ENCODE measurements at regions not wholly inside any gene's neighbourhood (a gene's known extent, or its start where the extent isn't known, plus 50 kb on each side); places are given as distances from the start of the nearest gene placed in this dataset.

DNA sequence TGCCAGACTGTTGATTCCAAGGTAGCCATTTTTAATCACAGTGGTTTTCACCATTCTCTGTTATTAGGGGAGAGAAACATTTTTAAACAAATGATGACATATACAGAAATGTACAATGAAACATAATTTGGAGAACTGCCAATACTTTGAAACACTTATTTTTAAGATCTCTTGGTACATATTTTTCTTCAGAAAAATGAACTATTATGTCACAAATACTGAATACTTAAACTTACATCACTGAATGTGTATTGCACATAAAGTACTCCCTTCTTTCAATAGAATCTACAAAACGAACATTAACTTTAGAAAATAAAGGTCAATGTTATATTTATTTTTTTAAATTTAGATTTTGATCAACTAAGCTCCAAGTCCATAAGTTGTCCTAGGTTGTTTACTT lies 71.7 kb upstream of the CPNE8 start:
- DNase-seq (ENCODE audit: low read depth, low spot score) (no peak), ATAC-seq (no peak)
- Histone ChIP-seq H3K36me3 (ENCODE audit: control insufficient read depth in 1 of 2, insufficient read depth in 2 of 2, low read length in 2 of 2) (no peaks in the 10 kb centered on the region), H3K27ac (ENCODE audit: low read depth, low read length) (no peak overlapping the region), H3K27me3 (ENCODE audit: insufficient read depth, low read length) (no peaks in the 10 kb centered on the region), H3K4me3 (replicated peaks in 1 of 2; ENCODE audit: low read depth in 1 of 2, low read length in 2 of 2) (no peak overlapping the region), H3K9me3 (ENCODE audit: control insufficient read depth in 1 of 2, insufficient read depth in 1 of 2, low read depth in 1 of 2, low read length in 2 of 2) (no peaks in the 10 kb centered on the region), H4K20me1 (ENCODE audit: insufficient read depth) (no peaks in the 10 kb centered on the region), H3K79me2 (ENCODE audit: insufficient read depth, low read length) (no peaks in the 10 kb centered on the region), H3K9me2 (ENCODE audit: insufficient read depth) (no peaks in the 10 kb centered on the region), H3K4me2 (ENCODE audit: low read length) (no peak overlapping the region), H3K9ac (ENCODE audit: low read length) (no peak overlapping the region), H3K4me1 (ENCODE audit: control insufficient read depth in 1 of 2, insufficient read depth in 2 of 2, low read length in 2 of 2) (no peaks in the 10 kb centered on the region), H2AFZ (ENCODE audit: low read depth, low read length, poor library complexity, severe bottlenecking) (no peak overlapping the region)
- ChIA-PET POLR2A (no interaction called here), CTCF (no interaction called here), RAD21 (ENCODE audit: low non-redundant PET in 1 of 2, low total read pairs in 2 of 2, uncharacterized antibody in 2 of 2, unreplicated experiment in 2 of 2) (no interaction called here)
- intact Hi-C loops (cut with micrococcal nuclease) = loop anchor here (10.0 kb wide), 1 partner anchor 48 kb away; no protein-coding TSS in a partner anchor
- no TSS peak for BruUV-seq (replicated peaks)
- TF ChIP-seq FOSL1 (IDR thresholded peaks at IDR 0.05; ENCODE audit: low read depth) (no peak), EGR1 (IDR thresholded peaks at IDR 0.05; ENCODE audit: low read depth) (no peak), CBX3 (IDR thresholded peaks at IDR 0.05; ENCODE audit: low read depth) (no peak), ELF1 (IDR thresholded peaks at IDR 0.05; ENCODE audit: borderline replicate concordance, low read depth) (no peak), TCF7L2 (IDR thresholded peaks at IDR 0.05; ENCODE audit: borderline replicate concordance, extremely low read depth, insufficient read depth, insufficient read length) (no peak), YY1 (IDR thresholded peaks at IDR 0.05; ENCODE audit: extremely low read depth, insufficient replicate concordance, low read depth, low read length) (no peak), ZNF274 (IDR thresholded peaks at IDR 0.05; ENCODE audit: low read depth, low read length) (no peak), CEBPB (IDR thresholded peaks at IDR 0.05; ENCODE audit: low read depth) (no peak), POLR2AphosphoS5 (IDR thresholded peaks at IDR 0.05; ENCODE audit: low read depth, low read length) (no peak), RAD21 (IDR thresholded peaks at IDR 0.05; ENCODE audit: low read depth) (no peak), EZH2phosphoT487 (IDR thresholded peaks at IDR 0.05; ENCODE audit: borderline replicate concordance) (no peak), EZH2 (IDR thresholded peaks at IDR 0.05) (no peak), POLR2A (IDR thresholded peaks at IDR 0.05; ENCODE audit: borderline replicate concordance, extremely low read depth, insufficient read depth, insufficient read length) (no peak), JUND (IDR thresholded peaks at IDR 0.05) (no peak), SIN3A (IDR thresholded peaks at IDR 0.05; ENCODE audit: low read depth) (no peak), SP1 (IDR thresholded peaks at IDR 0.05; ENCODE audit: low read depth) (no peak)
- TF ChIP-seq, protein P1, sequence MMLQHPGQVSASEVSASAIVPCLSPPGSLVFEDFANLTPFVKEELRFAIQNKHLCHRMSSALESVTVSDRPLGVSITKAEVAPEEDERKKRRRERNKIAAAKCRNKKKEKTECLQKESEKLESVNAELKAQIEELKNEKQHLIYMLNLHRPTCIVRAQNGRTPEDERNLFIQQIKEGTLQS (IDR thresholded peaks at IDR 0.05) = no peak
- TF ChIP-seq, protein P2, sequence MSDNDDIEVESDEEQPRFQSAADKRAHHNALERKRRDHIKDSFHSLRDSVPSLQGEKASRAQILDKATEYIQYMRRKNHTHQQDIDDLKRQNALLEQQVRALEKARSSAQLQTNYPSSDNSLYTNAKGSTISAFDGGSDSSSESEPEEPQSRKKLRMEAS (IDR thresholded peaks at IDR 0.05) = no peak
- TF ChIP-seq, protein P3, sequence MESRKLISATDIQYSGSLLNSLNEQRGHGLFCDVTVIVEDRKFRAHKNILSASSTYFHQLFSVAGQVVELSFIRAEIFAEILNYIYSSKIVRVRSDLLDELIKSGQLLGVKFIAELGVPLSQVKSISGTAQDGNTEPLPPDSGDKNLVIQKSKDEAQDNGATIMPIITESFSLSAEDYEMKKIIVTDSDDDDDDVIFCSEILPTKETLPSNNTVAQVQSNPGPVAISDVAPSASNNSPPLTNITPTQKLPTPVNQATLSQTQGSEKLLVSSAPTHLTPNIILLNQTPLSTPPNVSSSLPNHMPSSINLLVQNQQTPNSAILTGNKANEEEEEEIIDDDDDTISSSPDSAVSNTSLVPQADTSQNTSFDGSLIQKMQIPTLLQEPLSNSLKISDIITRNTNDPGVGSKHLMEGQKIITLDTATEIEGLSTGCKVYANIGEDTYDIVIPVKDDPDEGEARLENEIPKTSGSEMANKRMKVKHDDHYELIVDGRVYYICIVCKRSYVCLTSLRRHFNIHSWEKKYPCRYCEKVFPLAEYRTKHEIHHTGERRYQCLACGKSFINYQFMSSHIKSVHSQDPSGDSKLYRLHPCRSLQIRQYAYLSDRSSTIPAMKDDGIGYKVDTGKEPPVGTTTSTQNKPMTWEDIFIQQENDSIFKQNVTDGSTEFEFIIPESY (IDR thresholded peaks at IDR 0.05; ENCODE audit: extremely low read depth, insufficient replicate concordance, low read length) = no peak
- TF ChIP-seq, protein P4, sequence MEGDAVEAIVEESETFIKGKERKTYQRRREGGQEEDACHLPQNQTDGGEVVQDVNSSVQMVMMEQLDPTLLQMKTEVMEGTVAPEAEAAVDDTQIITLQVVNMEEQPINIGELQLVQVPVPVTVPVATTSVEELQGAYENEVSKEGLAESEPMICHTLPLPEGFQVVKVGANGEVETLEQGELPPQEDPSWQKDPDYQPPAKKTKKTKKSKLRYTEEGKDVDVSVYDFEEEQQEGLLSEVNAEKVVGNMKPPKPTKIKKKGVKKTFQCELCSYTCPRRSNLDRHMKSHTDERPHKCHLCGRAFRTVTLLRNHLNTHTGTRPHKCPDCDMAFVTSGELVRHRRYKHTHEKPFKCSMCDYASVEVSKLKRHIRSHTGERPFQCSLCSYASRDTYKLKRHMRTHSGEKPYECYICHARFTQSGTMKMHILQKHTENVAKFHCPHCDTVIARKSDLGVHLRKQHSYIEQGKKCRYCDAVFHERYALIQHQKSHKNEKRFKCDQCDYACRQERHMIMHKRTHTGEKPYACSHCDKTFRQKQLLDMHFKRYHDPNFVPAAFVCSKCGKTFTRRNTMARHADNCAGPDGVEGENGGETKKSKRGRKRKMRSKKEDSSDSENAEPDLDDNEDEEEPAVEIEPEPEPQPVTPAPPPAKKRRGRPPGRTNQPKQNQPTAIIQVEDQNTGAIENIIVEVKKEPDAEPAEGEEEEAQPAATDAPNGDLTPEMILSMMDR (IDR thresholded peaks at IDR 0.05 in 2 of 3, conservative IDR thresholded peaks at IDR 0.05 in 1 of 3; ENCODE audit: borderline replicate concordance in 1 of 3, insufficient read depth in 1 of 3, low read depth in 2 of 3, low read length in 2 of 3) = no peak
